K562 (cell line): ENCODE measurements at regions not wholly inside any gene's neighbourhood (a gene's known extent, or its start where the extent isn't known, plus 50 kb on each side); places are given as distances from the start of the nearest gene placed in this dataset.

Experiments used
- ATAC-seq: fragments of 200-7000 bp; cut with Tn5 transposase; 3 replicates; pipeline ENCODE4 v1.9.1; 2020; ENCODE audit warnings: moderate library complexity
- BruUV-seq: library from RNA; stranded (reverse); fragments of 400-500 nt; replicated peaks from 2 replicates; lab custom pipeline; 2021; lab: Mats Ljungman, UMichigan
- CTCF ChIA-PET: fragments of 300-600 bp; formaldehyde crosslinking; extraction: SDS; loops from one replicate; lab custom pipeline; 2021; ENCODE audit warnings: low intra/inter-chr PET ratio; lab: Yijun Ruan, JAX
- POLR2A ChIA-PET: fragments of 300-600, 350-650 bp; sonication (Branson Sonifier 250); formaldehyde crosslinking; extraction: SDS; loops from one replicate; lab custom pipeline; 2021; ENCODE audit warnings: antibody characterized with exemption, inconsistent platforms; lab: Yijun Ruan, JAX
- DNase-seq, 4 experiments: peaks; one replicate each; pipeline versions ENCODE4 v3.0.0 to v3.0.0-alpha.2; 2011 to 2018; ENCODE audit warnings: low spot score in 3 of 4, mixed read lengths in 3 of 4; ENCODE audit errors: extremely low read depth in 1 of 4
- FAIRE-seq: peaks from 2 replicates; lab custom pipeline; 2011; peaks lifted over from hg19 to GRCh38; lab: Jason Lieb, UNC
- H2AFZ ChIP-seq: 2 replicates; pipeline ENCODE4 v1.6.0; 2011; ENCODE audit warnings: low read depth, low read length, control low read depth, inconsistent platforms
- H3K27ac ChIP-seq: fragments of 200-600 bp; 3 replicates; pipeline ENCODE4 v1.8.0; 2011; ENCODE audit warnings: low read depth, mild to moderate bottlenecking, control low read depth, inconsistent platforms, low read length, moderate library complexity, mixed read lengths; ENCODE audit errors: extremely low read depth
- H3K27me3 ChIP-seq, 2 experiments: fragments of 300-600 bp in 1 of 2; 2 replicates in 1 of 2; 3 replicates in 1 of 2; pipeline versions ENCODE4 v1.6.0 to v1.8.0; 2011; ENCODE audit warnings: inconsistent platforms in 2 of 2, low read length in 2 of 2, mild to moderate bottlenecking in 1 of 2, mixed read lengths in 1 of 2, moderate library complexity in 1 of 2; ENCODE audit not compliant: control insufficient read depth in 2 of 2, insufficient read depth in 2 of 2
- H3K36me3 ChIP-seq: fragments of 300-600 bp; 3 replicates; pipeline ENCODE4 v1.8.0; 2011; ENCODE audit warnings: mild to moderate bottlenecking, low read length, inconsistent platforms; ENCODE audit not compliant: control insufficient read depth, insufficient read depth
- H3K4me1 ChIP-seq, 2 experiments: fragments of 200-600 bp in 1 of 2; replicated peaks in 1 of 2; 2 replicates in 1 of 2; 3 replicates in 1 of 2; pipeline versions ENCODE4 v1.5.1 to v1.8.0; 2011; ENCODE audit warnings: inconsistent platforms in 2 of 2, low read length in 2 of 2, mild to moderate bottlenecking in 1 of 2, mixed read lengths in 1 of 2, moderate library complexity in 1 of 2; ENCODE audit not compliant: control insufficient read depth in 2 of 2, insufficient read depth in 2 of 2
- H3K4me2 ChIP-seq: 2 replicates; pipeline ENCODE4 v1.6.1; 2011; ENCODE audit warnings: low read length, control low read depth, inconsistent platforms, mixed read lengths; ENCODE audit not compliant: insufficient read depth
- H3K4me3 ChIP-seq: fragments of 200-600 bp; sonication (generic), shearing (Covaris generic); 2 replicates; pipeline ENCODE4 v1.5.1; 2016; ENCODE audit warnings: control low read depth, inconsistent platforms
- H3K79me2 ChIP-seq: fragments of 200-600 bp; 3 replicates; pipeline ENCODE4 v1.8.0; 2011; ENCODE audit warnings: low read length, inconsistent platforms; ENCODE audit not compliant: control insufficient read depth, insufficient read depth
- H3K9ac ChIP-seq, 2 experiments: 2 replicates each; pipeline versions ENCODE4 v1.6.0 to v1.6.1; 2011; ENCODE audit warnings: low read depth in 2 of 2, low read length in 2 of 2, control low read depth in 1 of 2, inconsistent platforms in 1 of 2, mild to moderate bottlenecking in 1 of 2, mixed read lengths in 1 of 2; ENCODE audit not compliant: insufficient read depth in 1 of 2
- H3K9me1 ChIP-seq: one replicate; pipeline ENCODE4 v1.6.0; 2011; ENCODE audit warnings: inconsistent platforms, mild to moderate bottlenecking, low read length, moderate library complexity; ENCODE audit not compliant: control insufficient read depth, insufficient read depth
- H3K9me3 ChIP-seq: replicated peaks from 2 replicates; pipeline ENCODE4 v1.5.1; 2011; ENCODE audit warnings: low read depth, low read length, inconsistent platforms; ENCODE audit not compliant: control insufficient read depth, insufficient read depth
- H4K20me1 ChIP-seq: replicated peaks from 2 replicates; pipeline ENCODE4 v1.6.1; 2011; ENCODE audit warnings: low read length, inconsistent platforms, mixed read lengths; ENCODE audit not compliant: control insufficient read depth, insufficient read depth
- RERE ChIP-seq: sonication (generic); formaldehyde crosslinking; IDR thresholded peaks from 2 replicates; pipeline ENCODE4 v1.8.0; 2023; ENCODE audit warnings: missing genetic modification reagents, mild to moderate bottlenecking, borderline replicate concordance
- WGBS: fragments of 100-300 bp; shearing (Covaris generic); methylation state at CpG from one replicate; pipeline ENCODE4 v1.1.6; 2016; ENCODE audit warnings: low coverage, mixed read lengths; ENCODE audit not compliant: insufficient coverage; ENCODE audit errors: missing lambda C conversion rate; 5-methylcytosine and 5-hydroxymethylcytosine counted together
- in situ Hi-C: fragments of 300-500 bp; cut with MboI; formaldehyde crosslinking; loops from 4 replicates; pipeline ENCODE4 v1.15.0; 2018; ENCODE audit warnings: inconsistent platforms, mixed read lengths
- intact Hi-C: fragments of 100-400 bp; cut with micrococcal nuclease; formaldehyde crosslinking; loops from 2 replicates; pipeline ENCODE4 v1.14.2; 2022

DNA sequence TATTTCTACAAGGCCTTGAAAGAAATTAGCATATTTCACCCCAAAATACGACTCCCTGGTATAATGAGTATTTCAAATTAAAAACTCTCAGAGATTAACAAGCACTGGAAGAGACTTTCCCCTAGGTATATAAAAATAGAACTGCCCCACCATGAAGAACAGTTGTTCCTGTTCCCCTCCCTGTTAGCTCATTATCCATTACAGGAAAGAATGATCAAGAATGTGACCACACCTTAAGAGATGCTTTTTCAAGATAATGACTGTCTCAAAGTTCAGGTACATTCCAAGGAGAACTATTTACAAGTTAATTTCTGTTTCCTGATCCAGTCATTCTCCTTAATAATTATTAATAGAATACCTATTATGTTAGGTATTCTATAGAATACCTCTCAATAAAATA is 1220.6 kb upstream of the CDH2 start:
- ATAC-seq = no peak
- CTCF ChIA-PET = no interaction called here
- H3K9me1 ChIP-seq = no peaks in the 10 kb centered on the region
- H2AFZ ChIP-seq = no peak overlapping the region
- FAIRE-seq = no peak
- no peaks in the 10 kb centered on the region for H4K20me1 ChIP-seq
- H3K4me3 ChIP-seq = no peak overlapping the region
- DNase-seq = no peak
- whole genome bisulfite sequencing = 0% methylated on average over 1 of the region's 1 CpG
- no peak overlapping the region for H3K4me2 ChIP-seq
- no peak overlapping the region for H3K27ac ChIP-seq
- no peaks in the 10 kb centered on the region for H3K27me3 ChIP-seq
- H3K9ac ChIP-seq = no peak overlapping the region
- BruUV-seq = no TSS peak
- intact Hi-C loops = no loop called here
- H3K79me2 ChIP-seq = no peaks in the 10 kb centered on the region
- no peaks in the 10 kb centered on the region for H3K9me3 ChIP-seq
- POLR2A ChIA-PET = no interaction called here
- TF ChIP-seq RERE (CRISPR knock-in tag) = no peak
- in situ Hi-C loops = no loop called here
- H3K4me1 ChIP-seq = no peaks in the 10 kb centered on the region
- no peaks in the 10 kb centered on the region for H3K36me3 ChIP-seq
